T-helper 2 cell (primary cell): ENCODE measurements at regions not wholly inside any gene's neighbourhood (a gene's known extent, or its start where the extent isn't known, plus 50 kb on each side); places are given as distances from the start of the nearest gene placed in this dataset.

Experiments
- DNase-seq, 5 experiments: peaks; one replicate each; pipeline versions ENCODE4 v3.0.0 to v3.0.0-alpha.2; 2012 to 2022

- no peak for DNase-seq
Measured at GRCh38 chr10:89829262-89829886, 128.0 kb downstream of the KIF20B start.

GRCh38 chr10:89829887-89830269 lies 128.5 kb downstream of the KIF20B start:
- no peak for DNase-seq

GRCh38 chr10:89830624-89831023 lies 129.2 kb downstream of the KIF20B start:
- DNase-seq, result no peak

- DNase-seq, result no peak
Measured at GRCh38 chr10:89836840-89837164, 135.4 kb downstream of the KIF20B start.

GRCh38 chr10:89837165-89838043 lies 136.0 kb downstream of the KIF20B start:
- peak in 4 of 5 experiments; percentile 6 to 37 (median 14) for DNase-seq

- no peak for DNase-seq
Measured at GRCh38 chr10:89838044-89838615, 136.7 kb downstream of the KIF20B start.

- DNase-seq, result no peak
Measured at GRCh38 chr10:89845541-89846280, 144.3 kb downstream of the KIF20B start.

GRCh38 chr10:89846281-89846630 lies 144.9 kb downstream of the KIF20B start:
- DNase-seq, result no peak

- no peak for DNase-seq
Measured at GRCh38 chr10:89846786-89847185, 145.4 kb downstream of the KIF20B start.

- DNase-seq, result no peak
Measured at GRCh38 chr10:89852872-89853271, 151.5 kb downstream of the KIF20B start.

- no peak for DNase-seq
Measured at GRCh38 chr10:89853781-89854191, 152.4 kb downstream of the KIF20B start.

GRCh38 chr10:89857431-89858042 lies 156.1 kb downstream of the KIF20B start:
- DNase-seq, result no peak

GRCh38 chr10:89861199-89861573 lies 159.8 kb downstream of the KIF20B start:
- no peak for DNase-seq

- DNase-seq, result peak in 1 of 5 experiments; percentile 36
Measured at GRCh38 chr10:89861584-89862301, 160.4 kb downstream of the KIF20B start.

- DNase-seq, result no peak
Measured at GRCh38 chr10:89867964-89868363, 166.6 kb downstream of the KIF20B start.

GRCh38 chr10:89869180-89869579 lies 167.8 kb downstream of the KIF20B start:
- no peak for DNase-seq

- no peak for DNase-seq
Measured at GRCh38 chr10:89869592-89870156, 168.3 kb downstream of the KIF20B start.

GRCh38 chr10:89870936-89871335 lies 169.5 kb downstream of the KIF20B start:
- no peak for DNase-seq

GRCh38 chr10:89873055-89873454 lies 171.7 kb downstream of the KIF20B start:
- no peak for DNase-seq

GRCh38 chr10:89875557-89875956 lies 174.2 kb downstream of the KIF20B start:
- no peak for DNase-seq

- DNase-seq, result no peak
Measured at GRCh38 chr10:89879121-89879520, 177.7 kb downstream of the KIF20B start.

- no peak for DNase-seq
Measured at GRCh38 chr10:89887406-89887805, 186.0 kb downstream of the KIF20B start.
